Loucy (cell line): ENCODE measurements at regions not wholly inside any gene's neighbourhood (a gene's known extent, or its start where the extent isn't known, plus 50 kb on each side); places are given as distances from the start of the nearest gene placed in this dataset.

ENCODE experiments used
- H2AFZ ChIP-seq: fragments of 200-600 bp; sonication (generic); 2 replicates; pipeline ENCODE4 v1.6.0; 2016; ENCODE audit warnings: antibody characterized with exemption, mild to moderate bottlenecking, low read length, moderate library complexity
- H3F3A ChIP-seq: fragments of 200-600 bp; 2 replicates; pipeline ENCODE4 v1.6.0; 2016; ENCODE audit warnings: antibody characterized with exemption, low read depth, mild to moderate bottlenecking
- H3K27me3 ChIP-seq: fragments of 200-600 bp; sonication (generic); 2 replicates; pipeline ENCODE4 v1.6.1; 2014; ENCODE audit warnings: low read length, mild to moderate bottlenecking; ENCODE audit not compliant: insufficient read depth, poor library complexity, severe bottlenecking
- H3K36me3 ChIP-seq: fragments of 200-600 bp; sonication (generic); 2 replicates; pipeline ENCODE4 v1.6.1; 2016; ENCODE audit warnings: low read length; ENCODE audit not compliant: insufficient read depth
- H3K4me1 ChIP-seq: fragments of 200-600 bp; sonication (generic); 2 replicates; pipeline ENCODE4 v1.5.1; 2014; ENCODE audit warnings: low read length, mild to moderate bottlenecking; ENCODE audit not compliant: insufficient read depth, poor library complexity, severe bottlenecking
- H3K4me2 ChIP-seq: fragments of 200-600 bp; sonication (generic); 2 replicates; pipeline ENCODE4 v1.6.0; 2014; ENCODE audit warnings: antibody characterized with exemption, low read length, low read depth, mild to moderate bottlenecking; ENCODE audit not compliant: poor library complexity, severe bottlenecking
- H3K4me3 ChIP-seq: fragments of 200-600 bp; sonication (generic); 2 replicates; pipeline ENCODE4 v1.5.1; 2014; ENCODE audit warnings: low read length, mild to moderate bottlenecking, mixed read lengths; ENCODE audit not compliant: poor library complexity, severe bottlenecking
- H3K79me2 ChIP-seq: fragments of 200-600 bp; sonication (generic); 2 replicates; pipeline ENCODE4 v1.6.1; 2014; ENCODE audit warnings: low read length; ENCODE audit not compliant: insufficient read depth
- H3K9ac ChIP-seq: fragments of 200-600 bp; sonication (generic); 2 replicates; pipeline ENCODE4 v1.6.0; 2014; ENCODE audit warnings: mild to moderate bottlenecking, low read depth, low read length, moderate library complexity; ENCODE audit not compliant: poor library complexity, severe bottlenecking
- H3K9me2 ChIP-seq: fragments of 200-600 bp; sonication (generic); replicated peaks from 2 replicates; pipeline ENCODE4 v1.6.1; 2016; ENCODE audit warnings: low read depth, low read length, mixed read lengths
- H3K9me3 ChIP-seq: fragments of 200-600 bp; sonication (generic); 2 replicates; pipeline ENCODE4 v1.6.1; 2014; ENCODE audit warnings: mild to moderate bottlenecking, antibody characterized with exemption, low read length, low read depth; ENCODE audit not compliant: insufficient read depth
- H4K20me1 ChIP-seq: fragments of 200-600 bp; sonication (generic); 2 replicates; pipeline ENCODE4 v1.6.0; 2014; ENCODE audit warnings: antibody characterized with exemption, low read length, mild to moderate bottlenecking; ENCODE audit not compliant: insufficient read depth, poor library complexity, severe bottlenecking
- EZH2phosphoT487 ChIP-seq: fragments of 200-600 bp; IDR thresholded peaks from 2 replicates; pipeline ENCODE4 v1.6.1; 2018; ENCODE audit warnings: antibody characterized with exemption, mild to moderate bottlenecking, moderate library complexity, borderline replicate concordance
- TF ChIP-seq, protein P1 (sequence below): fragments of 200-600 bp; sonication (generic); conservative IDR thresholded peaks from 2 replicates; pipeline ENCODE4 v1.5.1; 2014; ENCODE audit warnings: mild to moderate bottlenecking, antibody characterized with exemption, low read length

DNA sequence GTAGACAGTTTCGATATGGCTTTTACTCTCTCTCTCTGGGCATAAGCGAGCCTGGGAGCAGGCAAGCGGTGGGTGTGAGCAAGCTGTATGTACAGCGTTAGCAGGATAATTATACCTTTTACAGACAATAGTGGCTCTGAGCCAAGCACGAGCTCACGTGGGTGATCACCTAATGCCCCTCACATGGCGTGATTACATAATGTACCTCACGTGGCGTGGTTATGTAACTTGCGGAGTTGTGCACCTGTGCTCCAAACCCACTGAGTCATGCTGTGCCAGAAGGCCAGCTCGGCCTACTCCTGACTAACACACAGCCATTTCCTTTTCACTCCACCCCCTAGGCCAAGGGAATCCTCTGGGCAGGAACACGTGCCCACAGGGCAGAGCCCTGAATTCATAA lies 797.2 kb downstream of the EFNA5 start:
- Histone ChIP-seq H3K27me3 (no peaks in the 10 kb centered on the region), H3K4me1 (no peaks in the 10 kb centered on the region), H2AFZ (no peak overlapping the region), H3K9me2 (no peaks in the 10 kb centered on the region), H3K9me3 (no peaks in the 10 kb centered on the region; the same call in 1 of the 2 replicates), H3K4me3 (no peak overlapping the region), H4K20me1 (no peaks in the 10 kb centered on the region), H3F3A (no peaks in the 10 kb centered on the region), H3K36me3 (no peaks in the 10 kb centered on the region), H3K79me2 (no peaks in the 10 kb centered on the region), H3K9ac (no peak overlapping the region), H3K4me2 (no peak overlapping the region)
- TF ChIP-seq, protein P1, sequence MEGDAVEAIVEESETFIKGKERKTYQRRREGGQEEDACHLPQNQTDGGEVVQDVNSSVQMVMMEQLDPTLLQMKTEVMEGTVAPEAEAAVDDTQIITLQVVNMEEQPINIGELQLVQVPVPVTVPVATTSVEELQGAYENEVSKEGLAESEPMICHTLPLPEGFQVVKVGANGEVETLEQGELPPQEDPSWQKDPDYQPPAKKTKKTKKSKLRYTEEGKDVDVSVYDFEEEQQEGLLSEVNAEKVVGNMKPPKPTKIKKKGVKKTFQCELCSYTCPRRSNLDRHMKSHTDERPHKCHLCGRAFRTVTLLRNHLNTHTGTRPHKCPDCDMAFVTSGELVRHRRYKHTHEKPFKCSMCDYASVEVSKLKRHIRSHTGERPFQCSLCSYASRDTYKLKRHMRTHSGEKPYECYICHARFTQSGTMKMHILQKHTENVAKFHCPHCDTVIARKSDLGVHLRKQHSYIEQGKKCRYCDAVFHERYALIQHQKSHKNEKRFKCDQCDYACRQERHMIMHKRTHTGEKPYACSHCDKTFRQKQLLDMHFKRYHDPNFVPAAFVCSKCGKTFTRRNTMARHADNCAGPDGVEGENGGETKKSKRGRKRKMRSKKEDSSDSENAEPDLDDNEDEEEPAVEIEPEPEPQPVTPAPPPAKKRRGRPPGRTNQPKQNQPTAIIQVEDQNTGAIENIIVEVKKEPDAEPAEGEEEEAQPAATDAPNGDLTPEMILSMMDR, result no peak
- TF ChIP-seq EZH2phosphoT487, result no peak

DNA sequence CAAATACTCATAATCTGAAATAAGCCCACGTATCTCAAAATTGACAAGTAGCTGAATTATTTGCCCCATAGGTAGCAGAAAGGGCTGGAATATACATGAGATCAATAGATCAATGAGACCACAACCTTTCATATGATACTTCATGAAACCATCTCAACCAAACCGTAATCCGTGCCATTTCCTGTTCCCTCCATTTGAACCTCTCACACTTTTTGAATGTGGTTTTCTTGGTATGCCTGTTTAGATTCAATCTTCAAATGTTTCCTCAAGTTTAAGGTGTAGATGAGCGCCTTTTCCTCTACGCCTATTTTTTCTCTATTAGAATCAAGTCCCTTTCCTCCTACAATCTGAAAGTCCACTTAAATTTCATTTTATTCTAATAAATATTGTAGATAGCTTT lies 805.5 kb downstream of the EFNA5 start:
- no peaks in the 10 kb centered on the region for H3F3A ChIP-seq
- no peaks in the 10 kb centered on the region for H3K79me2 ChIP-seq
- no peak overlapping the region for H3K9ac ChIP-seq
- TF ChIP-seq, protein P1, result no peak
- no peak for TF ChIP-seq EZH2phosphoT487
- H4K20me1 ChIP-seq, result no peaks in the 10 kb centered on the region
- H3K4me2 ChIP-seq, result no peak overlapping the region
- no peaks in the 10 kb centered on the region for H3K9me3 ChIP-seq
- H3K4me3 ChIP-seq, result no peak overlapping the region
- no peaks in the 10 kb centered on the region for H3K4me1 ChIP-seq
- H3K9me2 ChIP-seq, result no peaks in the 10 kb centered on the region
- H3K27me3 ChIP-seq, result peaks cover 37% of the 10 kb centered on the region
- H3K36me3 ChIP-seq, result no peaks in the 10 kb centered on the region
- H2AFZ ChIP-seq, result no peak overlapping the region

DNA sequence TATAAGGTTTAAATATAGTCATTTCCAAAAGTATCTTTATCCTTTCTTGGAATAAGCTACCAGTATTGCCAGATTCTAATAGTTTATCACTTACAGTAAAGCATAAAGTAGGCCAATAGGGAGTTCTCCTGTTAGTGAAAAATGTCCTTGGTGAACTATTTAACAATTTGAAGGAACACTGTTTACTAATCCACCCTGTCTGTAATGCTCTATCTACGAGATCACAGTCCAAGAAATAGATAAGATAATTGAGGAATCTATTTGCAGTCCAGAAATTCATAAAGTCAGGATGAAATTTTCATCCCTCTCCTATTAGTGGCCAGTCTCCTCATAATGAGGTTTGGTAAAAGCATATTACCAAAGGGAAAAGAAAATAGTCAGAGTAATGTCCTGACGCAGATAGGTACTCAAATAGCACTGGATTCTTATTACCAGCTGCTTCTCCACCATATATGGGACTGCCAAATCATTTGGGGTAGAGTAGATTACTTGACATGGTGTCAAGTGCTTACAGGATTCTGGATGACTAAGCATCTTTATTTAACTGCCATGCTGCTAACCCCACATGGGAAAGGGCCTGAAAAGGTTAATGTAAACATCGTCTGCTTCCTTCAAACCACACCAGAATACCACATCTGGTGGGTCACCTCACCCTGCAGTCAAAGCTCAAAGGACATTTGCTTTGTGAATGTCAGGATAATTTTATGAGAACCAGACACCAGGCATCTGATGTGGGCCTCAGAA lies 808.1 kb downstream of the EFNA5 start:
- H3F3A ChIP-seq, result no peaks in the 10 kb centered on the region
- H3K9me3 ChIP-seq, result no peaks in the 10 kb centered on the region
- H3K79me2 ChIP-seq, result no peaks in the 10 kb centered on the region
- TF ChIP-seq EZH2phosphoT487, result no peak
- TF ChIP-seq, protein P1, result no peak
- no peaks in the 10 kb centered on the region for H3K9me2 ChIP-seq
- H3K4me2 ChIP-seq, result no peak overlapping the region
- no peaks in the 10 kb centered on the region for H3K4me1 ChIP-seq
- H3K4me3 ChIP-seq, result no peak overlapping the region
- H3K9ac ChIP-seq, result no peak overlapping the region
- peaks cover 37% of the 10 kb centered on the region for H3K27me3 ChIP-seq
- no peaks in the 10 kb centered on the region for H4K20me1 ChIP-seq
- no peak overlapping the region for H2AFZ ChIP-seq
- H3K36me3 ChIP-seq, result no peaks in the 10 kb centered on the region
